Smooth muscle cell (in vitro differentiated cells): ENCODE measurements at regions not wholly inside any gene's neighbourhood (a gene's known extent, or its start where the extent isn't known, plus 50 kb on each side); places are given as distances from the start of the nearest gene placed in this dataset.

Experiments
- DNase-seq: peaks from one replicate; lab custom pipeline; 2025; ENCODE audit not compliant: unreplicated experiment; lab: John Stamatoyannopoulos, UW
- H2AFZ ChIP-seq: fragments of 200-600 bp; sonication (generic); 2 replicates; pipeline ENCODE4 v1.6.0; 2016; ENCODE audit warnings: antibody characterized with exemption, low read depth, mild to moderate bottlenecking
- H3F3A ChIP-seq: fragments of 200-600 bp; sonication (generic); 2 replicates; pipeline ENCODE4 v1.6.0; 2017; ENCODE audit warnings: antibody characterized with exemption, low read depth
- H3K27ac ChIP-seq: fragments of 200-600 bp; sonication (generic); 2 replicates; pipeline ENCODE4 v1.5.1; 2016; ENCODE audit warnings: low read depth, mild to moderate bottlenecking
- H3K27me3 ChIP-seq: fragments of 200-600 bp; sonication (generic); 2 replicates; pipeline ENCODE4 v1.6.1; 2016; ENCODE audit warnings: low read depth, mild to moderate bottlenecking
- H3K36me3 ChIP-seq: fragments of 200-600 bp; sonication (generic); 2 replicates; pipeline ENCODE4 v1.5.1; 2016; ENCODE audit warnings: low read depth
- H3K4me1 ChIP-seq: fragments of 200-600 bp; sonication (generic); 2 replicates; pipeline ENCODE4 v1.5.1; 2016; ENCODE audit warnings: low read depth
- H3K4me2 ChIP-seq: fragments of 200-600 bp; sonication (generic); 2 replicates; pipeline ENCODE4 v1.6.0; 2016; ENCODE audit warnings: mild to moderate bottlenecking
- H3K4me3 ChIP-seq: fragments of 200-600 bp; sonication (generic); 2 replicates; pipeline ENCODE4 v1.5.1; 2016; ENCODE audit warnings: mild to moderate bottlenecking
- H3K79me2 ChIP-seq: fragments of 200-600 bp; sonication (generic); 2 replicates; pipeline ENCODE4 v1.6.0; 2016; ENCODE audit warnings: low read depth, mild to moderate bottlenecking
- H3K9ac ChIP-seq: fragments of 200-600 bp; sonication (generic); 2 replicates; pipeline ENCODE4 v1.6.0; 2016; ENCODE audit warnings: low read depth
- H3K9me3 ChIP-seq: fragments of 200-600 bp; sonication (generic); replicated peaks from 2 replicates; pipeline ENCODE4 v1.5.1; 2016; ENCODE audit warnings: low read depth
- H4K20me1 ChIP-seq: fragments of 200-600 bp; sonication (generic); 2 replicates; pipeline ENCODE4 v1.6.0; 2016; ENCODE audit warnings: low read depth
- WGBS: methylation state at CpG from one replicate; pipeline ENCODE4 v1.1.7; 2016; ENCODE audit warnings: low lambda C conversion rate; 5-methylcytosine and 5-hydroxymethylcytosine counted together
- TF ChIP-seq, protein P1 (sequence below): fragments of 200-600 bp; sonication (generic); IDR thresholded peaks from 2 replicates; pipeline ENCODE4 v1.5.1; 2017; ENCODE audit warnings: borderline replicate concordance, mild to moderate bottlenecking, antibody characterized with exemption; ENCODE audit not compliant: insufficient read depth, poor library complexity, severe bottlenecking

DNA sequence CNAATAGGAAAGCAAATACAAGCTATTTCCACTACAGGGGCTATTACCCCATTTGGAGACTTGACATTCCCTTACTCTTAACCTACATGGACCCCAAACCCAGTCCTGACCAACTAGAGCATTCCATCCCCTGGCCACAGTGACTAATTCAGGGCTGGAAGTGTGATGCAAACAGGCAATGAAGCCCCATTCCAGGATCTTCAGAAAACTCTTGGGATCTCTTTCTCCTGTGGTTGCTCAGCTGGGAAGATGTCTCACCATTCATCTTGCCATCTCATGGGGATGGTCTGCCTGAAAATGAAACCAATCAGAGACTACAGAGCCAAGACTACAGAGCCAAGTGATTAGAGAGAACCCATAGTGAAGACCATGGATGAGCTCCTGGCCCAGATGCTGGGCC lies 206.2 kb downstream of the ZNF365 start:
- no peak for DNase-seq
- H3K9ac ChIP-seq = peak overlapping the region; percentile 57
- H3K36me3 ChIP-seq = no peaks in the 10 kb centered on the region
- TF ChIP-seq, protein P1, sequence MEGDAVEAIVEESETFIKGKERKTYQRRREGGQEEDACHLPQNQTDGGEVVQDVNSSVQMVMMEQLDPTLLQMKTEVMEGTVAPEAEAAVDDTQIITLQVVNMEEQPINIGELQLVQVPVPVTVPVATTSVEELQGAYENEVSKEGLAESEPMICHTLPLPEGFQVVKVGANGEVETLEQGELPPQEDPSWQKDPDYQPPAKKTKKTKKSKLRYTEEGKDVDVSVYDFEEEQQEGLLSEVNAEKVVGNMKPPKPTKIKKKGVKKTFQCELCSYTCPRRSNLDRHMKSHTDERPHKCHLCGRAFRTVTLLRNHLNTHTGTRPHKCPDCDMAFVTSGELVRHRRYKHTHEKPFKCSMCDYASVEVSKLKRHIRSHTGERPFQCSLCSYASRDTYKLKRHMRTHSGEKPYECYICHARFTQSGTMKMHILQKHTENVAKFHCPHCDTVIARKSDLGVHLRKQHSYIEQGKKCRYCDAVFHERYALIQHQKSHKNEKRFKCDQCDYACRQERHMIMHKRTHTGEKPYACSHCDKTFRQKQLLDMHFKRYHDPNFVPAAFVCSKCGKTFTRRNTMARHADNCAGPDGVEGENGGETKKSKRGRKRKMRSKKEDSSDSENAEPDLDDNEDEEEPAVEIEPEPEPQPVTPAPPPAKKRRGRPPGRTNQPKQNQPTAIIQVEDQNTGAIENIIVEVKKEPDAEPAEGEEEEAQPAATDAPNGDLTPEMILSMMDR = no peak
- no peak overlapping the region for H2AFZ ChIP-seq
- peaks cover 38% of the 10 kb centered on the region for H3F3A ChIP-seq
- H3K4me3 ChIP-seq = no peak overlapping the region
- H3K27me3 ChIP-seq = no peaks in the 10 kb centered on the region
- H3K79me2 ChIP-seq = no peaks in the 10 kb centered on the region
- H3K27ac ChIP-seq = peak overlapping the region; percentile 99
- H3K4me2 ChIP-seq = peak overlapping the region; percentile 74
- no peaks in the 10 kb centered on the region for H3K9me3 ChIP-seq
- no peaks in the 10 kb centered on the region for H4K20me1 ChIP-seq
- H3K4me1 ChIP-seq = peaks cover 34% of the 10 kb centered on the region

DNA sequence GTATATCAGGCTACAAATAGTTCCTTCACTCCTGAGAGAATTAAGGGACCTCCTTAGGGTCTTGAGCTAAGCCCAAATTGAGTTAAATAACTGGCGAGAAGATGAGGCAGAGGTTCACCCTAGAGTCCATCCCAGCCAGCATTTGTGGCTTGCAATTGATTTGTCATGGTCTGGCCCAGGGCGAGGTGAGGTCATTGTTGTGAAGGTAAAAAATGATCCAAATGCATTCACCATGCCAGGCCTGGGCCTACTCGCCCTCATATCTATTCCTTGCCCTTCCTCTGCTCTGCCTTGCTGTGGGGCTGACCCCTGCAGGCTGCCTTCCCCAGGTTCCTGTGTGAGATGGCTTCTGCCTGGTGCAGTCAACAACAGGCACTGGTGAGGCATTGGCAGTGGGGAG lies 207.2 kb downstream of the ZNF365 start:
- Histone ChIP-seq H4K20me1 (no peaks in the 10 kb centered on the region), H3K4me3 (no peak overlapping the region), H3K9me3 (no peaks in the 10 kb centered on the region), H2AFZ (no peak overlapping the region), H3K27ac (peak overlapping the region; percentile 99), H3K9ac (peak overlapping the region; percentile 57), H3K36me3 (no peaks in the 10 kb centered on the region), H3K27me3 (no peaks in the 10 kb centered on the region), H3K4me1 (peaks cover 42% of the 10 kb centered on the region), H3K79me2 (no peaks in the 10 kb centered on the region), H3K4me2 (peak overlapping the region; percentile 74), H3F3A (peaks cover 47% of the 10 kb centered on the region)
- TF ChIP-seq, protein P1 = no peak
- WGBS = 83% methylated on average over 3 of the region's 3 CpGs
- no peak for DNase-seq

DNA sequence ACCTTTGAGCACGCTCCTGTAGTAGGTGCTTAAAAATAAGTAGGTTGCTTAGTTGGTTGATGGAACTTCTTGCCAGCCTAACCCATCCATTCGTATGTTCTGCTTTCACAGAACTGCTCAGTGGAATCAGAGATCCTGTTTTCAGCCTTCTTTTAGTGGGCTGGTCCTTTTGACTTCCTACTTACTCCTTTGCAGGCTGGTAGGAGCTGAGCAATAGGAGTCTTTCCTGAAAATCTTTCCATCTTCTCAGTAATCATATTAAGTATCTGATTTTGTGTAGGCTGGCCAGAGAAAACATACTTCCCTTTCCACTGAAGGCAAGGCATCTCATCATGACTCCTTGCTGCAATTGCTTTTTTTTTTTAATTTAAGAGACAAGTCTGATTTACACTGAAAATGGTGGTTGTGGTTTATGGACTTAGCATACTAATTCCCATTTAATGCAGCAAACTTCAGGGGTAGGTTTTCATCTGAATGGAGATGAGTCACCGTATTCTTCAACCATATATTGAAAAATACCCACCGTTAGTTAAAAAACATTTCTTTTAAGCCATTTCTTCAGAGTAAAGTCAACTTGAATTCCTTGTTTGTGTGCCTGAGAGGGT lies 208.0 kb downstream of the ZNF365 start:
- H3K27me3 ChIP-seq = no peaks in the 10 kb centered on the region
- peak overlapping the region; percentile 74 for H3K4me2 ChIP-seq
- H4K20me1 ChIP-seq = no peaks in the 10 kb centered on the region
- DNase-seq = no peak
- no peaks in the 10 kb centered on the region for H3K9me3 ChIP-seq
- peak overlapping the region; percentile 82 for H3K9ac ChIP-seq
- 52% methylated on average over 4 of the region's 4 CpGs for whole genome bisulfite sequencing
- H3F3A ChIP-seq = peaks cover 46% of the 10 kb centered on the region
- H2AFZ ChIP-seq = no peak overlapping the region
- H3K4me3 ChIP-seq = no peak overlapping the region
- no peaks in the 10 kb centered on the region for H3K79me2 ChIP-seq
- TF ChIP-seq, protein P1 = no peak
- no peaks in the 10 kb centered on the region for H3K36me3 ChIP-seq
- peak overlapping the region; percentile 99 for H3K27ac ChIP-seq
- H3K4me1 ChIP-seq = peaks cover 48% of the 10 kb centered on the region

DNA sequence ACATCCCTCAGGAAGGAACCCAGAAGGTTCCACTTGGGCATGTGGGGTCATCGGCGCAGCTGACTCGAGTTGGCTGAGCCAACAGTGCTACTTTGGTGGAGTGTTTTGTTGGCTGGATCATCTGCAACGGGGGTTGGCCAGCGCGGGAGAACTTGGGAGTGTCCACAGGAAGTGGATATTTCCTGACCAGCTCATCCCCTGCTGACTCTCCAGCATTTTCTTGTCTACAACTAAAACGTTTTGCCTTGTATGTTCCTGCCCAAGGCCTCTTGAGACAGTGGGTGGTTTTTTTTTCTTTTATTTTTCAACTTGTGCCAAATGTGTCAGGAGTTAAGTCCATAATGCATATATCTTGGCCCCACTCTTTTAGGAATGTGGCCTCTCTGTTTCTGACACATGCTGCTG lies 208.6 kb downstream of the ZNF365 start:
- no peaks in the 10 kb centered on the region for H4K20me1 ChIP-seq
- H3K4me1 ChIP-seq = peaks cover 54% of the 10 kb centered on the region
- WGBS = 33% methylated on average over 7 of the region's 7 CpGs
- no peaks in the 10 kb centered on the region for H3K27me3 ChIP-seq
- H3K4me2 ChIP-seq = peak overlapping the region; percentile 74
- H3K9me3 ChIP-seq = no peaks in the 10 kb centered on the region
- no peak for DNase-seq
- H3K27ac ChIP-seq = peak overlapping the region; percentile 99
- H3K79me2 ChIP-seq = no peaks in the 10 kb centered on the region
- no peaks in the 10 kb centered on the region for H3K36me3 ChIP-seq
- no peak overlapping the region for H2AFZ ChIP-seq
- no peak overlapping the region for H3K4me3 ChIP-seq
- H3F3A ChIP-seq = peaks cover 50% of the 10 kb centered on the region
- TF ChIP-seq, protein P1 = no peak
- peak overlapping the region; percentile 82 for H3K9ac ChIP-seq
